Muscle of arm (tissue), 1 donor: ENCODE measurements at regions not wholly inside any gene's neighbourhood (a gene's known extent, or its start where the extent isn't known, plus 50 kb on each side); places are given as distances from the start of the nearest gene placed in this dataset.
A peak's percentile ranks its signal among the peaks of the same experiment; 100 is the strongest.

ENCODE experiments used
- DNase-seq: peaks from one replicate; pipeline ENCODE4 v3.0.0-alpha.2; 2013

GRCh38 chr14:58813745-58814144 is 176.0 kb downstream of the DACT1 start:
- no peak for DNase-seq

DNA sequence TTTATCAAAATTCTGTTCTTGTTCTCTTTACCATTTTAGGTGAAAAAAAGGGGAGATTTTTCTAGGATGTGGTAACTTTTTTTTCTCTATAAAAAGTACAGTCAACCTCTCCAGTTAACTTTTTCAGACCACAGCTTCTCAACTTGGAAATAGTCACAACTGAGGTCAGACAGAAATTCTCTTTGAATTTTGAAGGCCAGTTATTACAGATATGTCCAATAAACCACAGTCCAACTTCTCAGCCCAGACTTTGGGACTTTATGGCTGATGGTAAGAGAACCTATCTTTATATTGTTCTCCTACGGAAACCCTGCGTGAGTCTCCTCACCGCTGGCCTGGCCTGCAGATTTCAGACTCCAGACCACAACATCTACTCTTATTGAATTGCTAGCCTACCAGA is 176.7 kb downstream of the DACT1 start:
- no peak for DNase-seq

DNA sequence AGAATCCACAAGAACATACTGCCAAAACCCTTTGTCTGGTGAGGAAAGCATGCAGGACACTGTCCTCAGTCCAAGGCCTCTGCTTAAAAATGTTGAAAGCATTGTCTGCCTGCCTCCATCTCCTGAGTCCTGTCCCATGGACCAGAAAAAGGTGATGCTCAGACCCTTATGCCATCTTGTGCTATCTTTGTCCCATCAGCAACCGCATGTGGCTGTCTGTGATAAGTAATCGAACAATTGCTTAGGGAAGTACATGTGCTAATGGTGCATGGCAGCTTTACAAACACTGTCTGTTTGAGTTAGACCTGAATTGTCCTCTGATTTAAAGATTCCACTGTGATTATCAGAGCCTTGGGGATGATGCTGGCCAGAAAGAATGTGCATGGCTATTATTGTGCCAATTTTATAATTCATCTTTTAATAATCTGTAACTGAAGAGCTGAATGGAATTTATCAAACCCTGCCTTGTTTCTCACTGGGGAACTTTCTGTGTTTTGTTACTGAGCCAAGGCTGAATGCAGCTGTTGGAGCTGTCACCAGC is 177.5 kb downstream of the DACT1 start:
- DNase-seq: peak; percentile 89

GRCh38 chr14:58815794-58816193 is 178.0 kb downstream of the DACT1 start:
- DNase-seq: no peak

DNA sequence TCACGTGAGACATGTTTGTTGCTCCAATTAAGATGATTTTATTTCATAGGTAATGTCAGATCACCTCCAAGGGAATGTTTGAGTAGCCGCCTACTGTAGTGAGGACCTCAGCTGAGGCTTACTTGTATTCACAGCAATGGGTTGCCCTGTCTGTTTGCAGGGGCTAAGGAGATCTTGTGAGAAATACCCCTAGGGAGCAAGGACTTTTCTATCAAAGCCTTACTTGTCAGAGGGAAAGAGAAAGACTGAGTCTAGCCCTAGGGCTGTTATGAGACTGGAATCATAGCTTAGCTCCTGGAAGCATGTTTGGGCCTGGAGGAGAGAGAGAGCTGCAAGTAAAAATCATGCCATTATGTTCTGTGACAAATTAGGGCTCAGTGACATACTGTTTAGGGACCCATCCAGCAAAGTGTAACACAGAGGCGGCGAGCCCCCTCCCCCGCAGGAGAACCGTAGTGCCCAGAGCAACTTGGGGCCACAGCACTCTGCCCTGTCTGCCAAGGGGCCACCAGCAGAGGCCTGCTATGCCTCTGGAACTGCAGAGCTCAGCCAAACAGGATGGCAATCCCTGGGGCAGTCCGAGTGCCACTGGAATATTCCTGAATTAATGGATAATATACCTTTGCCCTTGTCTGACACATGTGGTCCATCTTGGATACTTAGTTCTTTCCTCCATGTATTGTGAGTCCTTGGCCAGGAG is 178.8 kb downstream of the DACT1 start:
- no peak for DNase-seq

DNA sequence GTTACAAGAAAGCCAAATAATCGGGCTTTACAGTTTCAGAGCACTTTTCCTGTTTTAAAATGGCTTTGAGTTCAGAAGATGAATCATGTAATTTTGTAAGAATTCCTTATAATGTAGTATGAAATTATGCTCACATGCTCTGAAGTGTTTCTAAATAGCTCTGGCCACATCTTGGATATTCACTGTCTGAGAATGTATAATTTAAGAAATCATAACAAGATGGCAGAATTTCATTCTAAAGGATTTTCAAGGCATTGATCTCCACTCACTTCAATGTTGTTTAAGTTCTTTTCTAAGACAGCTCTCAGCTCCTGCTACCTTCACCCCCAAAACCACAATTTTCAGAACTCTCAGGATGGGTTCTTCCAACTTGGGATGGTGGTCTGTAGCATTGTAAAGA is 180.1 kb downstream of the DACT1 start:
- no peak for DNase-seq

DNA sequence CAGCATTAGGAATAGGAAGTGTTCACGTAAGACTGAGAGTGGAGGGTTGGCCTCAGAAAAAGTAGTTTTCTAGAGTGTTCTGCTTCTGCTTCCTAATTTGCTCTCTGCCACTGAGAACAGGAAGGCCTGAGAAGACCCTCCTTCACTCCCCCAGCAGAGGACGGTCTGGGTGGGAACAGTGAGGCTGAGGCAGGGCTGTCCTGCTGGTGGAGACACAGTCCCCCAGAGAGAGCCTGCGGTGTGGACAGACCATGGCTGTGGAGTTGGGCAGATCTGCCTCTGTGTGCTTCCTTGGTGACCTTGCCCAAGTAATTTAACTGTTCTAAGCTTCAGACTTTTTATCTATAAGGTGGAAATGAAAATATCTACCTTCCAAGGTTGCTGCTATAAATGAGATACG is 182.3 kb downstream of the DACT1 start:
- DNase-seq: no peak

DNA sequence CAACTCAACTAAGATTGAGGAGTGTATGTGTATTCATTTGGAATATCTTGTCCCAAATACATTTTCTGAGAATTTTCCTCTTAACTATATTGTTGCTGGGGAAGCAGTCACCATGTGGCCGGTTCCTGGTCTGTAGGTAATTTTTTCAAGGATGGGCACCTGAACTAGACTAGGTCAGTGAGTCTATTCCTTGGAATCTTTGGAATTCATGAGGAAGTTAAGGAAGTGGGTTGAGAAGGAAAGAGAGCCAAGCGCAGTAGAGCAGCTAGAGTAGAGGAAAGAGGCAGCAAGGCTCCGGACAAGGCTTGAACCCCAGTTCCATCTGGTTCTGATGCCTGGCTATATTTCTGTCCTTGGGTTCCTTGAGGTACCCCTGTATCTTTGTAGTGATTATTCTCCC is 183.7 kb downstream of the DACT1 start:
- DNase-seq: no peak

DNA sequence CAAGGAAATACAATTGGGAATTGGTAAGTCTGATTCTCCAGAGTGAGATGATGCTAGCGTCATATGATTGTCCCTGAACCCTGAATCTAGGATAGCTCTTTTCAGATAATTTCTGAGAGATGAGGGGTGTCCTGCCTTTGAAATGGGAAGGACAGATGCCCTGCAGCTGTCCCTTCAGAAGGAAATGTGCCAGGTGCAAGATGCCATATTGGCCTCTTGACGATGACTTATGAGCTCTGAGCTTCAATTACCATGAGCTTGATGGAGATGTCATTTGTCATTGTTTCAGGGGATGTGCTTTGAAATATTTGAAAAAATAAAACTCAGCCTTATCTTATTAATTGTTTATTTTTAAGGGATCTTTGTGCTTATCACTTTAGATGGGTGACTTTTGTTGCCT is 185.1 kb downstream of the DACT1 start:
- no peak for DNase-seq

- no peak for DNase-seq
These were observed 185.6 kb downstream of the DACT1 start for GRCh38 chr14:58823312-58823711.

DNA sequence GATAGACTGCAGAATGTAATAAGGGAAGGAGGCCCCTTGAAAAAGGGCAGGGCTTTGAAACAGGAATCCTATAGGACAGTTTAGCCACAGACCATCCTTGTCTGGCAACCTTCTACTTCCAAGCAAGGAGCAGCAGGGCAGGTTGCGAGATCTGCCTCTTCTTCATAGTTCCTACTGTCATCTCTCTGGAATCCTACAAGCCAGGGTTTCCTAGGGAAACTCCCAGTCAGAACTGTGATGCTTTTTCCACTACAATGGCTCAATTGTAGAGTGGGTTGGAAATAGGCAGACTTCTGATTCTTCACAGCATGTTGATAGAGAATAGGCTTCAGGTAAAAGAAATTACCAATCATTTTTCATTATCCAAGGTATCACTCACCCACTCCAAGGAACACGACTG is 186.3 kb downstream of the DACT1 start:
- no peak for DNase-seq

DNA sequence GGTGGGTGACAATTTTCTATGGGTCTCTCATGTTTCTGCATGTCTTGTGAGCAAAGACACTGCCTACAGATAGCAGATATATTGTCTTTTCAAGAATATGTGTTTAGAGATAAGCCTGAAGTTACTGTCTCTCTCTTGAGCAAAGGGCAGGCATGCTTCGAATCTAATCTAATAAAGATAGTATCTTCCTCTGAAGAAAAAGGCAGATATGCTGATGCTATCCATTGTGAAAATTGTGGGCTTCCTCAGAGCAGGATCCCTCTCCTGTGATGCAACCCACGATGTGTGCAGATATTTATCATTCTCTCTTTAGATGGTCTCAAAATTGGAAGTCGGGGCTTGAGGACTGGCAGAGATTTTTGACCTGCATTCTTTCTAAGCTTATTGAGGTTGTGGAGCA is 187.0 kb downstream of the DACT1 start:
- DNase-seq: no peak

- DNase-seq: no peak
These were observed 187.8 kb downstream of the DACT1 start for GRCh38 chr14:58825606-58826005.

DNA sequence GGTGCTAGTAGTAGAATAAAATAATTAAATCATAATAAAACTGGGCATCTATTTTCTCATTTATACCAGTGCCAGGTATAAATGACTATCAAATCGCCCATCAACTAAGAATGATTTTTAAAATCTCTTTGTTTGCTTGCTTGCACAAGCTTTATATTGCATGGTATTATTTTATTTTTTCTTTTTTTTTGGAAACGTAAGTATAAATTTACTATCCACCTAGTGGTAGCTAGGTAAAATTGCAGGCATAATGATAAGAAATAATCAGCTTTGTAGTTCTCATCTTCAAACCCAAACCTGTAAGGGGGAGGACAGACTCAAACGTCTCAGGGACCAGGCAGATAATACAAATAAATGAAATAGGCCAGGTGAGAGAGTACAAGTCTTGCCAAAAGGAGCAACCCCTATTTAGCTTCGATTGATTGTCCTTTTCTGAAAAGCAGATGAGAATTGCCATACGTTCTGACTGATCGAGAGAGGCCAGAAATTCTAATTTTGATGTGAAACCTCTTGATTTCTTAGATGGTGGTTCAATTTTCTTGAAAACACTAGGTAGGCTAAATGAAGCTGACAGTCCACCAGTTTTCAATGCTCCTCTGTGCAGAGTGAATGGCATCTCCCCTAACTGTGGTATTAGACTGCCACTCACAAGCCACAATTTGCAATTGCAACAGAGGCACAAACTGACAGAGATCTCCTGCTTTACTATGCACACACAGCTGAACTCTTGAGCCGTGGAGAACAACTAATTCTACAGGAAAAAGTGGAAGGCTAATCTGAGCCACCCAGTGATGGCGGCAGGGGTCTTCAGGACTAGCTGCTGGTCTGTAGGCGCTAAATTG is 189.3 kb downstream of the DACT1 start:
- DNase-seq: no peak

GRCh38 chr14:58828298-58828697 is 190.5 kb downstream of the DACT1 start:
- DNase-seq: no peak

DNA sequence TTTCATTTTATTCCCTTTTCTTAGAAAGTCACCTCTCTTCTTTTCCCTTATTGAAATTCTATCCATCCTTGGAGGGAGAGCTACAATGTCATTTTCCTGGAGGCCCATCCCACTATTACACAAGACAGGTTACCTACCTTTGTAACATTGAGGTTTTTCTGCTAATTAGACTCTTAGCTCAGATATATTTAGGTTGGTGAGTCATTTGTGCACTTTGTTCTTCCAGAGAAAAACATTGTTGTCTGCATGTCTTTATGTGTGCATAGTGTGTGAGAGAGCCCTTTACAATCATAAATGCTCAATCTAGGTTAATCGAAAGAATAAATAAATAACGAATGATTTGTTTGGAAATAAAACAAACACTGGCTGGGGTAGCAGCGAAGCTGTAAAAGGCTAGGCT is 191.8 kb downstream of the DACT1 start:
- DNase-seq: no peak

DNA sequence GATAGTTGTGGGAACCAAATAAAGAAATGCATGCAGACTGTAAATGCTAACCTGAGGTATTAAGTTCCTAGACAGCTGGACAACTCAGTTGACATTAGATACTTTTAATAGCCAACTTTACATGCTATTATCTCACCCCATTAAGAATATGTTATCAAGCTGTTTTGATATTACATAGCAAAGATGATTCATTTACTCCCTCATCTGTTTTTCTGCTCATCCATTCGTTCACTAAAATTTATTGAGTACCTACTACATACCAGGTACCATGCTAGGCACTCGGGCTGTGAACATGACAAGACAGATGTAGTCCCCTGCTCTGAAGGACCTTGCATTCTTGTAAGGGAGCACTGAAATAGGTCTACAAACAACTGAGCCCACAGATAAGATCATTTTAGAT is 192.4 kb downstream of the DACT1 start:
- DNase-seq: no peak

- DNase-seq: no peak
These were observed 194.3 kb downstream of the DACT1 start for GRCh38 chr14:58832095-58832521.

GRCh38 chr14:58833634-58834378 is 196.0 kb downstream of the DACT1 start:
- DNase-seq: no peak

DNA sequence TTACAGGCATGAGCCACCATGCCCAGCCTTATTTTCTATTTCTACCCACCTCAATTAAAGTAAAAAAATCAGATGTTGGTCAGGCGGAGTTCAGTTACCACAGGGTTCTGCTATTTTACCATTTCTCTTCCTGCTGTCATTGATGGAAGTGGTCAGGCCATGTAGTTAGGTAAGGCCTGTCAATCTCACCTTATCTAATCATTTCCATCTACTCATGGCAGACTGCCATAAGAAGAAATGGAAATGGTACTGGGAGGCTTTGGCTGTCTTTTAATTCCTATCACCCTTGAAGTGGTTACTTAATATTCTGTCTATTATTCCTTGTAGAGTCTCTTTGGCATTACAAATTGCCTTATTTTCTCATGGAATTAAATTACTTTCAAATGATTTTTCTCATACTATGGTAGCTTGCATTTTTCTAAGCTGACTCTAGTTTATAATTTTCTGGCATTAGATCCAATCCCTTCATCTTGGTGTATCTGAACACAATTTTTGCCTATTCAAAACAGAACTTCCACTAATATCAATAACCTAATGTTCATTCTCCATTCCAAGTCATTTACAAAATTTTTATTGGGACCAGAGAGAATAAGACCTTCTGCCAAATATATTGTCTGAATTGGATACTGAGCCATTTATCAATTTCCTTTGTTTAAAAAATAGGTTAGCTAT is 198.7 kb downstream of the DACT1 start:
- DNase-seq: no peak

DNA sequence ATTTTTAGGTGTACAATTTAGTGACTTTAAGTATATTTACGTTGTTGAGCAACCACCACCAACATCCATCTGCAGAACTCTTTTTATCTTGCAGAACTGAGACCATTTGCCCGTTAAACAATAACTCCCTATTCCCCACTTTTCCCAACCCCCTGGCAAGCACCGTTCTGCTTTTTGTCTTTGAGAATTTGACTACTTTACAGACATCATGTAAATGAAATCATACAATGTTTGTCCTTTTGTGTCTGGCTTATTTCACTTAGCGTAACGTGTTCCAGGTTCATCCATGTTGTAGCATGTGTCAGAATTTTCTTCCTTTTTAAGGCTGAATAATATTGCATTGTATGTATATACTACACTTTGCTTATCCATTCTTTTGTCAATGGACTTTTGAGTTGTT is 201.5 kb downstream of the DACT1 start:
- no peak for DNase-seq

- no peak for DNase-seq
These were observed 206.8 kb downstream of the DACT1 start for GRCh38 chr14:58844544-58844943.
